HCT116 (cell line): ENCODE measurements at regions not wholly inside any gene's neighbourhood (a gene's known extent, or its start where the extent isn't known, plus 50 kb on each side); places are given as distances from the start of the nearest gene placed in this dataset.

Source experiments
- CEBPB ChIP-seq: IDR thresholded peaks from 2 replicates; pipeline ENCODE4 v1.6.1; 2012; ENCODE audit warnings: low read depth
- CTCF ChIP-seq, 3 experiments: fragments of 200-600 bp in 1 of 3; sonication (generic) in 1 of 3; IDR thresholded peaks in 2 of 3; conservative IDR thresholded peaks in 1 of 3; 2 replicates each; pipeline ENCODE4 v1.5.1; 2012 to 2017; ENCODE audit warnings: low read depth in 2 of 3, low read length in 2 of 3, antibody characterized with exemption in 1 of 3, borderline replicate concordance in 1 of 3, control low read depth in 1 of 3, mild to moderate bottlenecking in 1 of 3, mixed read lengths in 1 of 3, mixed run types in 1 of 3, moderate library complexity in 1 of 3; ENCODE audit not compliant: insufficient read depth in 1 of 3
- POLR2A ChIP-seq: IDR thresholded peaks from 2 replicates; pipeline ENCODE4 v1.7.0; 2011; ENCODE audit warnings: borderline replicate concordance; ENCODE audit not compliant: insufficient read depth, insufficient read length; ENCODE audit errors: extremely low read depth

- TF ChIP-seq POLR2A (no peak), CTCF (IDR thresholded peaks at IDR 0.05 in 2 of 3, conservative IDR thresholded peaks at IDR 0.05 in 1 of 3; ENCODE audit: borderline replicate concordance in 1 of 3, insufficient read depth in 1 of 3, low read depth in 2 of 3, low read length in 2 of 3) (no peak), CEBPB (no peak)
Observed at GRCh38 chr21:14722841-14723483, 176.8 kb upstream of the SAMSN1 start.
